ENCODE measurements at regions not wholly inside any gene's neighbourhood (a gene's known extent, or its start where the extent isn't known, plus 50 kb on each side); places are given as distances from the start of the nearest gene placed in this dataset.

GRCh38 chr5:107211630-107212029, 459.1 kb downstream of the EFNA5 start:
- H3K9me3 ChIP-seq (ENCODE audit: control insufficient read depth, insufficient read depth, low read length) = no peaks in the 10 kb centered on the region
- H3K27ac ChIP-seq (ENCODE audit: low read depth, low read length) = no peak overlapping the region
- POLR2A ChIA-PET = no interaction called here
- no peaks in the 10 kb centered on the region for H3K27me3 ChIP-seq (ENCODE audit: control insufficient read depth, insufficient read depth, low read length)
- CTCF ChIA-PET = no interaction called here
- DNase-seq (ENCODE audit: low read depth, low spot score) = no peak
- H3K4me3 ChIP-seq (ENCODE audit: low read depth, low read length) = no peak overlapping the region
- TF ChIP-seq CTCF (IDR thresholded peaks at IDR 0.05; ENCODE audit: low read depth, low read length) = no peak

- ChIA-PET POLR2A (no interaction called here), CTCF (no interaction called here)
- H3K27me3 ChIP-seq (ENCODE audit: control insufficient read depth, insufficient read depth, low read length) = no peaks in the 10 kb centered on the region
- DNase-seq (ENCODE audit: low read depth, low spot score) = no peak
- no peak for TF ChIP-seq CTCF (IDR thresholded peaks at IDR 0.05; ENCODE audit: low read depth, low read length)
- H3K4me3 ChIP-seq (ENCODE audit: low read depth, low read length) = no peak overlapping the region
- no peak overlapping the region for H3K27ac ChIP-seq (ENCODE audit: low read depth, low read length)
- no peaks in the 10 kb centered on the region for H3K9me3 ChIP-seq (ENCODE audit: control insufficient read depth, insufficient read depth, low read length)
These were observed 461.9 kb downstream of the EFNA5 start for GRCh38 chr5:107208867-107209266.

GRCh38 chr5:107204413-107204812, 466.3 kb downstream of the EFNA5 start:
- DNase-seq (ENCODE audit: low read depth, low spot score) = no peak
- H3K27me3 ChIP-seq (ENCODE audit: control insufficient read depth, insufficient read depth, low read length) = no peaks in the 10 kb centered on the region
- H3K9me3 ChIP-seq (ENCODE audit: control insufficient read depth, insufficient read depth, low read length) = no peaks in the 10 kb centered on the region
- TF ChIP-seq CTCF (IDR thresholded peaks at IDR 0.05; ENCODE audit: low read depth, low read length) = no peak
- H3K4me3 ChIP-seq (ENCODE audit: low read depth, low read length) = no peak overlapping the region
- POLR2A ChIA-PET = no interaction called here
- no peak overlapping the region for H3K27ac ChIP-seq (ENCODE audit: low read depth, low read length)
- CTCF ChIA-PET = no interaction called here

GRCh38 chr5:107203243-107203642, 467.5 kb downstream of the EFNA5 start:
- H3K27ac ChIP-seq (ENCODE audit: low read depth, low read length) = no peak overlapping the region
- ChIA-PET POLR2A (no interaction called here), CTCF (no interaction called here)
- H3K27me3 ChIP-seq (ENCODE audit: control insufficient read depth, insufficient read depth, low read length) = no peaks in the 10 kb centered on the region
- no peak for DNase-seq (ENCODE audit: low read depth, low spot score)
- TF ChIP-seq CTCF (IDR thresholded peaks at IDR 0.05; ENCODE audit: low read depth, low read length) = no peak
- H3K9me3 ChIP-seq (ENCODE audit: control insufficient read depth, insufficient read depth, low read length) = no peaks in the 10 kb centered on the region
- H3K4me3 ChIP-seq (ENCODE audit: low read depth, low read length) = no peak overlapping the region

GRCh38 chr5:107199756-107200155, 471.0 kb downstream of the EFNA5 start:
- TF ChIP-seq CTCF (IDR thresholded peaks at IDR 0.05; ENCODE audit: low read depth, low read length) = no peak
- H3K9me3 ChIP-seq (ENCODE audit: control insufficient read depth, insufficient read depth, low read length) = no peaks in the 10 kb centered on the region
- CTCF ChIA-PET = interaction anchor here (0.6 kb wide), 1 partner anchor 1271 kb away, joined by 3 read pairs; no protein-coding TSS in a partner anchor
- H3K27me3 ChIP-seq (ENCODE audit: control insufficient read depth, insufficient read depth, low read length) = no peaks in the 10 kb centered on the region
- POLR2A ChIA-PET = no interaction called here
- no peak overlapping the region for H3K27ac ChIP-seq (ENCODE audit: low read depth, low read length)
- no peak overlapping the region for H3K4me3 ChIP-seq (ENCODE audit: low read depth, low read length)
- no peak for DNase-seq (ENCODE audit: low read depth, low spot score)
